Suprapubic skin (tissue), 4 donors: ENCODE measurements at regions not wholly inside any gene's neighbourhood (a gene's known extent, or its start where the extent isn't known, plus 50 kb on each side); places are given as distances from the start of the nearest gene placed in this dataset.

Source experiments
- DNase-seq, 2 donors: peaks; one replicate each; pipeline ENCODE4 v3.0.0-alpha.2; 2019; ENCODE audit warnings: low spot score in 2 of 2
- H3K27ac ChIP-seq: fragments of 200-600 bp; sonication (generic); one replicate; pipeline ENCODE4 v1.5.1; 2019
- H3K27me3 ChIP-seq: fragments of 200-600 bp; sonication (generic); one replicate; pipeline ENCODE4 v1.5.1; 2019
- H3K36me3 ChIP-seq: fragments of 200-600 bp; sonication (generic); one replicate; pipeline ENCODE4 v1.5.1; 2019
- H3K4me1 ChIP-seq: fragments of 200-600 bp; sonication (generic); one replicate; pipeline ENCODE4 v1.5.1; 2019
- H3K4me3 ChIP-seq: fragments of 200-600 bp; sonication (generic); one replicate; pipeline ENCODE4 v1.5.1; 2019; ENCODE audit warnings: mild to moderate bottlenecking
- H3K9me3 ChIP-seq: fragments of 200-600 bp; sonication (generic); one replicate; pipeline ENCODE4 v1.5.1; 2019
- CTCF ChIP-seq, 2 donors: fragments of 200-600 bp in 1 of 2; fragments of 450-650 bp in 1 of 2; sonication (generic) in 1 of 2; IDR thresholded peaks; one replicate each; pipeline ENCODE4 v1.5.1; 2016 to 2019; ENCODE audit warnings: antibody characterized with exemption in 2 of 2, mild to moderate bottlenecking in 1 of 2, moderate library complexity in 1 of 2
- EP300 ChIP-seq: sonication (generic); formaldehyde crosslinking; IDR thresholded peaks from one replicate; pipeline ENCODE4 v1.6.1; 2017; ENCODE audit warnings: antibody characterized with exemption
- POLR2A ChIP-seq, 2 donors: fragments of 450-650 bp; IDR thresholded peaks; one replicate each; pipeline ENCODE4 v1.6.1; 2017; ENCODE audit warnings: antibody characterized with exemption in 2 of 2, mild to moderate bottlenecking in 2 of 2, moderate library complexity in 2 of 2
- POLR2AphosphoS5 ChIP-seq, 3 donors: sonication (generic); formaldehyde crosslinking; IDR thresholded peaks; one replicate each; pipeline ENCODE4 v1.6.1; 2017; ENCODE audit warnings: antibody characterized with exemption in 3 of 3
- WGBS: methylation state at CpG from one replicate; pipeline ENCODE4 v1.1.5; 2018; 5-methylcytosine and 5-hydroxymethylcytosine counted together

- H3K9me3 ChIP-seq: peaks cover 5% of the 10 kb centered on the region
- no peaks in the 10 kb centered on the region for H3K27me3 ChIP-seq
- no peak overlapping the region for H3K27ac ChIP-seq
- no peak for DNase-seq
- TF ChIP-seq POLR2AphosphoS5 (IDR thresholded peaks at IDR 0.05) (no peak), CTCF (IDR thresholded peaks at IDR 0.05) (no peak), POLR2A (IDR thresholded peaks at IDR 0.05) (no peak), EP300 (no peak)
- 64% methylated on average over 5 of the region's 5 CpGs for WGBS
- H3K4me3 ChIP-seq: no peak overlapping the region
- H3K36me3 ChIP-seq: no peaks in the 10 kb centered on the region
- no peaks in the 10 kb centered on the region for H3K4me1 ChIP-seq
These were observed 489.6 kb upstream of the RASGRP1 start for GRCh38 chr15:39054128-39054732.

GRCh38 chr15:39056357-39056756 is 491.7 kb upstream of the RASGRP1 start:
- H3K36me3 ChIP-seq: no peaks in the 10 kb centered on the region
- H3K4me3 ChIP-seq: no peak overlapping the region
- no peak for DNase-seq
- H3K27me3 ChIP-seq: no peaks in the 10 kb centered on the region
- no peaks in the 10 kb centered on the region for H3K9me3 ChIP-seq
- TF ChIP-seq EP300 (no peak), CTCF (IDR thresholded peaks at IDR 0.05) (no peak), POLR2AphosphoS5 (IDR thresholded peaks at IDR 0.05) (no peak), POLR2A (IDR thresholded peaks at IDR 0.05) (no peak)
- whole genome bisulfite sequencing: 100% methylated on average over 1 of the region's 1 CpG
- H3K27ac ChIP-seq: no peak overlapping the region
- H3K4me1 ChIP-seq: no peaks in the 10 kb centered on the region

GRCh38 chr15:39058351-39059131 is 493.9 kb upstream of the RASGRP1 start:
- TF ChIP-seq POLR2AphosphoS5 (IDR thresholded peaks at IDR 0.05): no peak
- TF ChIP-seq EP300: no peak
- no peak for TF ChIP-seq POLR2A (IDR thresholded peaks at IDR 0.05)
- TF ChIP-seq CTCF (IDR thresholded peaks at IDR 0.05): no peak
- DNase-seq: no peak
- Histone ChIP-seq H3K27ac (no peak overlapping the region), H3K9me3 (no peaks in the 10 kb centered on the region), H3K4me3 (no peak overlapping the region), H3K36me3 (no peaks in the 10 kb centered on the region), H3K27me3 (no peaks in the 10 kb centered on the region), H3K4me1 (no peaks in the 10 kb centered on the region)
- WGBS: 75% methylated on average over 6 of the region's 6 CpGs

- no peaks in the 10 kb centered on the region for H3K4me1 ChIP-seq
- TF ChIP-seq EP300: no peak
- TF ChIP-seq POLR2AphosphoS5 (IDR thresholded peaks at IDR 0.05): no peak
- TF ChIP-seq CTCF (IDR thresholded peaks at IDR 0.05): no peak
- TF ChIP-seq POLR2A (IDR thresholded peaks at IDR 0.05): no peak
- H3K36me3 ChIP-seq: no peaks in the 10 kb centered on the region
- no peaks in the 10 kb centered on the region for H3K27me3 ChIP-seq
- H3K4me3 ChIP-seq: no peak overlapping the region
- no peak overlapping the region for H3K27ac ChIP-seq
- DNase-seq: no peak
- WGBS: 92% methylated on average over 4 of the region's 4 CpGs
- H3K9me3 ChIP-seq: no peaks in the 10 kb centered on the region
These were observed 495.3 kb upstream of the RASGRP1 start for GRCh38 chr15:39059917-39060316.

- no peak overlapping the region for H3K27ac ChIP-seq
- 80% methylated on average over 6 of the region's 6 CpGs for WGBS
These were observed 497.4 kb upstream of the RASGRP1 start for GRCh38 chr15:39061952-39062464.

More at GRCh38 chr15:39061952-39062464, 497.4 kb upstream of the RASGRP1 start:
- Histone ChIP-seq H3K27me3 (no peaks in the 10 kb centered on the region), H3K36me3 (no peaks in the 10 kb centered on the region), H3K9me3 (no peaks in the 10 kb centered on the region), H3K4me3 (no peak overlapping the region), H3K4me1 (no peaks in the 10 kb centered on the region)
- no peak for DNase-seq
- TF ChIP-seq POLR2A (IDR thresholded peaks at IDR 0.05): no peak
- no peak for TF ChIP-seq POLR2AphosphoS5 (IDR thresholded peaks at IDR 0.05)
- TF ChIP-seq CTCF (IDR thresholded peaks at IDR 0.05): no peak
- no peak for TF ChIP-seq EP300
